Body of pancreas (tissue), 4 donors: ENCODE measurements at regions not wholly inside any gene's neighbourhood (a gene's known extent, or its start where the extent isn't known, plus 50 kb on each side); places are given as distances from the start of the nearest gene placed in this dataset.

Source experiments
- ATAC-seq: fragments of 150-250 bp; one replicate; pipeline ENCODE4 v1.9.1; 2016
- DNase-seq, 4 donors: peaks; one replicate each; pipeline ENCODE4 v3.0.0-alpha.2; 2019
- H3K27ac ChIP-seq, 4 donors: fragments of 200-600 bp; sonication (generic); 1 replicate in 3 of 4; 2 replicates in 1 of 4; pipeline versions ENCODE4 v1.5.1 to v1.6.1; 2016 to 2019; ENCODE audit warnings: mild to moderate bottlenecking in 1 of 4, mixed read lengths in 1 of 4, moderate library complexity in 1 of 4
- H3K27me3 ChIP-seq, 2 donors: fragments of 200-600 bp; sonication (generic); one replicate each; pipeline ENCODE4 v1.6.0; 2016; ENCODE audit warnings: mild to moderate bottlenecking in 1 of 2
- H3K36me3 ChIP-seq, 2 donors: fragments of 200-600 bp; sonication (generic); replicated peaks in 1 of 2; 2 replicates each; pipeline ENCODE4 v1.5.1; 2016; ENCODE audit warnings: low read depth in 2 of 2; ENCODE audit not compliant: insufficient read depth in 1 of 2
- H3K4me1 ChIP-seq: fragments of 200-600 bp; sonication (generic); one replicate; pipeline ENCODE4 v1.6.0; 2016
- H3K4me3 ChIP-seq, 2 donors: fragments of 200-600 bp; sonication (generic); 1 replicate in 1 of 2; 2 replicates in 1 of 2; pipeline ENCODE4 v1.5.1; 2016 to 2019
- H3K9me3 ChIP-seq, 3 donors: fragments of 200-600 bp; sonication (generic); 1 replicate in 2 of 3; 2 replicates in 1 of 3; pipeline ENCODE4 v1.5.1; 2016
- POLR2A ChIP-seq, 3 donors: fragments of 450-650 bp; IDR thresholded peaks; one replicate each; pipeline ENCODE4 v1.6.1; 2016; ENCODE audit warnings: antibody characterized with exemption in 3 of 3, mild to moderate bottlenecking in 2 of 3
- WGBS, 2 donors: methylation state at CpG; one replicate each; pipeline ENCODE4 v1.1.5; 2017; 5-methylcytosine and 5-hydroxymethylcytosine counted together
- intact Hi-C: fragments of 100-400 bp; cut with DNase I; formaldehyde crosslinking; loops from one replicate; pipeline ENCODE4 v1.15.1; 2023
- TF ChIP-seq, protein P1 (sequence below), 7 experiments: fragments of 450-650 bp in 4 of 7; fragments of 200-600 bp in 3 of 7; sonication (generic) in 3 of 7; IDR thresholded peaks; one replicate each; pipeline ENCODE4 v1.5.1; 2016 to 2019; ENCODE audit warnings: antibody characterized with exemption in 7 of 7

DNA sequence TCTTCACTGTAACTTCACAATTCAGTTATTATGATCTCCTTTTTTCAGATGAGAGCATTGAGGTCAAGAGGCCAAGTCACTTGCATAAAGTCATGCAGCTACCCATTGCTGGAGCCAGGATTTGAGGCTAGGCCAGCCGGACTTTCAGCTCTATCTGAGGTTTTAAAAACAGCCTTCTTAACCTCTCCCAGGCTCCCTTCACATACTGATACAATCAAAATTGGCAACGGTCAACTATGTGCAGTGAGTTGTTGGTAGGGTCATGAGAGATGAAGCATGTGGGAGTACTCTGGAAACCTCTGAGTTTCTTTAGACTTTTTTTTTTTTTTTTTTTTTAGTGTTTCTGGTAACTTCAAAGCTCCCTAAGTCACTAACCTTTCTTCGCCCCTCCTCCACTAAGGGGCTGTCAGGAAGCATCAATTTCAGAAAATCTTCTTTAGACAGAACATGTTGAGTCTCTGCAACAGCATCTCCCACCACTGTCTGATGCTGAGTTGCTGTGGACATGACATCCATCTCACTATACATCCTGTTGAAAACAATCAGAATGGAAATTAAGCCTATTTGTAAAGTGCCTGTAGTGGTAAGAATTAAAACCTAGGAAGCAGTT lies 201.8 kb downstream of the SIPA1L2 start:
- WGBS, 2 donors, result 41 to 52% methylated on average over 3 of the region's 3 CpGs
- TF ChIP-seq, protein P1, sequence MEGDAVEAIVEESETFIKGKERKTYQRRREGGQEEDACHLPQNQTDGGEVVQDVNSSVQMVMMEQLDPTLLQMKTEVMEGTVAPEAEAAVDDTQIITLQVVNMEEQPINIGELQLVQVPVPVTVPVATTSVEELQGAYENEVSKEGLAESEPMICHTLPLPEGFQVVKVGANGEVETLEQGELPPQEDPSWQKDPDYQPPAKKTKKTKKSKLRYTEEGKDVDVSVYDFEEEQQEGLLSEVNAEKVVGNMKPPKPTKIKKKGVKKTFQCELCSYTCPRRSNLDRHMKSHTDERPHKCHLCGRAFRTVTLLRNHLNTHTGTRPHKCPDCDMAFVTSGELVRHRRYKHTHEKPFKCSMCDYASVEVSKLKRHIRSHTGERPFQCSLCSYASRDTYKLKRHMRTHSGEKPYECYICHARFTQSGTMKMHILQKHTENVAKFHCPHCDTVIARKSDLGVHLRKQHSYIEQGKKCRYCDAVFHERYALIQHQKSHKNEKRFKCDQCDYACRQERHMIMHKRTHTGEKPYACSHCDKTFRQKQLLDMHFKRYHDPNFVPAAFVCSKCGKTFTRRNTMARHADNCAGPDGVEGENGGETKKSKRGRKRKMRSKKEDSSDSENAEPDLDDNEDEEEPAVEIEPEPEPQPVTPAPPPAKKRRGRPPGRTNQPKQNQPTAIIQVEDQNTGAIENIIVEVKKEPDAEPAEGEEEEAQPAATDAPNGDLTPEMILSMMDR (IDR thresholded peaks at IDR 0.05), result no peak
- Histone ChIP-seq H3K27me3 (no peaks in the 10 kb centered on the region), H3K27ac (no peak overlapping the region), H3K4me3 (no peak overlapping the region), H3K4me1 (no peaks in the 10 kb centered on the region), H3K9me3 (no peaks in the 10 kb centered on the region), H3K36me3 (no peaks in the 10 kb centered on the region)
- intact Hi-C loops, result no loop called here
- no peak for DNase-seq
- no peak for ATAC-seq

DNA sequence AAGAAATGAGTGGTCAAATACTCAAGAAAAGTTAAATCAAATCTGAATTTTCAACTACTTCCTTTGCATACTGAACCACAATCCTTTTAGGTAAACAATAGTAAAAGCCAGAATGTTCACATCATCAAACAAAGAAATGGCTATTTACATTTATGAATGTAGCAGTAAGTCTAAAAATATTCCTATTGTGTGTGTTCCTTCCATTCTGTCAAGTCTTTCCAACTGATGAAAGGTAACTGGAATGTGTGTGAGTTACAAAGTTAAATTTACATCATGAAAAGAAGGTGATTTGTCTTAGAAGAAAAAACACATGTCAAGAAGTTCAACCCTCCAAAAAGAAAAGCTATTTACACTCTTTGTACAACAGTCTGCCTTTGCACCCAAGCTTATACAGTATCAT lies 203.1 kb downstream of the SIPA1L2 start:
- no peak overlapping the region for H3K27ac ChIP-seq
- intact Hi-C loops, result no loop called here
- DNase-seq, result no peak
- H3K4me1 ChIP-seq, result no peaks in the 10 kb centered on the region
- ATAC-seq, result no peak
- H3K9me3 ChIP-seq, result no peaks in the 10 kb centered on the region
- no peak overlapping the region for H3K4me3 ChIP-seq
- H3K36me3 ChIP-seq, result no peaks in the 10 kb centered on the region
- no peaks in the 10 kb centered on the region for H3K27me3 ChIP-seq
- TF ChIP-seq, protein P1 (IDR thresholded peaks at IDR 0.05), result no peak
- TF ChIP-seq POLR2A (IDR thresholded peaks at IDR 0.05), result no peak

DNA sequence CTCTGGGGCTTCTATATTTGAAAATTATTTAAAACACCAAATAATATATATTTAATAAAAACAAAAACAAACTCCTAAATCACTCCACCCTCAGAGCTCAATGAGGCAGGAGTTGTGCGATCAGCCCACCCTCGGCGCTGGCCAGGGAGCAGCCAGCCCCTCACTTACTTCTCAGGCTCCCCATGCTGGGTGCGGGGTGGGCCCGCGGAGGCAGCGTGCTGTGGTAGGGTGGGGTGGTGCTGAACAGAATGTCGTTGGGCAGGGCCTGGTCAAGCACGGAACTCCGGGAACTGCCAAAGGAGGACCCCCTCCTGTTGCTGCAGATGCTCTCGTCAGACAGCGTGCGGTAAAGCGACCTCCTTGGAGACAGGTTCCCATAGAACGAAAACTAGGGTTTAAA lies 204.5 kb downstream of the SIPA1L2 start:
- WGBS, 2 donors, result 92 to 95% methylated on average over 15 of the region's 15 CpGs
- no peak for ATAC-seq
- H3K36me3 ChIP-seq, result no peaks in the 10 kb centered on the region

DNA sequence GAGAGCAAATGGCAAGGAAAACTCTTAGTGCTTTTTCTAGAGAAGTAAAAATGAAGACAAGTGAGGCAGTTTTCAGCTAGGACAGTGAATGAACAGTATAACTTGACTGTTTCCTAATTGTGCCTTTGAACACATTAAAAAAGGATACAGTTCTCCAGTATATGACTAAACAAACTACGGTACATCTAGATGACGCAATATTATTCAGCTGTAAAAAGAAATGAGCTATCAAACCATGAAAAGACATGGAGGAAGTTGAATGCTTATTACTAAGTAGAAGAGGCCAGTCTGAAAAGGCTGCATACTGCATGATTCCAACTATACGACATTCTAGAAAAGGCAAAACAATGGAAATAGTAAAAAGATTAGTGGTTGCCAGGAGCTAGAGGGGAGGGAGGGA lies 206.3 kb downstream of the SIPA1L2 start:
- Histone ChIP-seq H3K36me3 (no peaks in the 10 kb centered on the region), H3K9me3 (no peaks in the 10 kb centered on the region), H3K27me3 (no peaks in the 10 kb centered on the region), H3K4me1 (no peaks in the 10 kb centered on the region), H3K4me3 (no peak overlapping the region), H3K27ac (no peak overlapping the region)
- WGBS, 2 donors, result 72 to 79% methylated on average over 3 of the region's 3 CpGs
- no peak for DNase-seq
- intact Hi-C loops, result no loop called here
- ATAC-seq, result no peak
- TF ChIP-seq, protein P1 (IDR thresholded peaks at IDR 0.05), result no peak
- TF ChIP-seq POLR2A (IDR thresholded peaks at IDR 0.05), result no peak

More for the DNA sequence above, 204.5 kb downstream of the SIPA1L2 start:
- no peaks in the 10 kb centered on the region for H3K27me3 ChIP-seq
- no peaks in the 10 kb centered on the region for H3K4me1 ChIP-seq
- DNase-seq, result no peak
- H3K9me3 ChIP-seq, result no peaks in the 10 kb centered on the region
- no peak overlapping the region for H3K27ac ChIP-seq
- TF ChIP-seq, protein P1 (IDR thresholded peaks at IDR 0.05), result no peak
- no peak for TF ChIP-seq POLR2A (IDR thresholded peaks at IDR 0.05)
- intact Hi-C loops, result no loop called here
- H3K4me3 ChIP-seq, result no peak overlapping the region

DNA sequence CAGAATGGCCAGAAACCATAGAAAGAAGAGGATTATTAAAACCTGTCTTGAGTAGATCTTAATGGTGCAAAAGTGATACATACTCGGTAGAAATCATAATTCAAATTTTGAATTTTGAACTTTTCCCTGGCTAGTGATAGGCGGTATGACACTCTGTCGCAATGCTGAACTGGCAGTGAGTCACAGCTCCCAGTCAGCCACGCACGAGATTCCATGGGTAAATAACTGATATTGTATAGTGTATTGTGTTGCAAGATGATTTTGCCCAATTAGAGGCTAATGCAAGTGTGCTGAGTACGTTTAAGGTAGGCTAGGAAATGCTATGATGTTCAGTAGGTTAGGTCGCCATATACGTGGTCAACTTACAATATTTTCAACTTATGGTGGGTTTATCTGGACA lies 207.0 kb downstream of the SIPA1L2 start:
- H3K27me3 ChIP-seq, result no peaks in the 10 kb centered on the region
- H3K36me3 ChIP-seq, result no peaks in the 10 kb centered on the region
- no peaks in the 10 kb centered on the region for H3K4me1 ChIP-seq
- ATAC-seq (no peak), DNase-seq (no peak)
- TF ChIP-seq, protein P1 (IDR thresholded peaks at IDR 0.05), result no peak
- no peak for TF ChIP-seq POLR2A (IDR thresholded peaks at IDR 0.05)
- 81 to 84% methylated on average over 8 of the region's 8 CpGs for WGBS, 2 donors
- no peak overlapping the region for H3K27ac ChIP-seq
- no peak overlapping the region for H3K4me3 ChIP-seq
- intact Hi-C loops, result no loop called here
- H3K9me3 ChIP-seq, result no peaks in the 10 kb centered on the region
